WTC11 (cell line): ENCODE measurements at regions not wholly inside any gene's neighbourhood (a gene's known extent, or its start where the extent isn't known, plus 50 kb on each side); places are given as distances from the start of the nearest gene placed in this dataset.
A peak's percentile ranks its signal among the peaks of the same experiment; 100 is the strongest.

ENCODE experiments used
- ATAC-seq: fragments of 200-7000 bp; cut with Tn5 transposase; 2 replicates; pipeline ENCODE4 v1.10.0; 2021; ENCODE audit warnings: mild to moderate bottlenecking, moderate library complexity
- CTCF ChIA-PET: fragments of 300-600 bp; sonication (Branson Sonifier 250); formaldehyde crosslinking; loops from one replicate; lab custom pipeline; 2021; ENCODE audit warnings: antibody characterized with exemption; lab: Charles Lee
- POLR2A ChIA-PET: fragments of 350-600 bp; sonication (Branson Sonifier 250); formaldehyde crosslinking; loops from one replicate; lab custom pipeline; 2021; ENCODE audit warnings: antibody characterized with exemption; lab: Charles Lee
- DNase-seq: peaks from one replicate; pipeline ENCODE4 v3.0.0; 2021; ENCODE audit warnings: low spot score
- H3K27ac Mint-ChIP-seq: 2 replicates; pipeline ENCODE4 v1.8.0; 2021; ENCODE audit warnings: mixed read lengths
- H3K27me3 Mint-ChIP-seq: 2 replicates; pipeline ENCODE4 v1.8.0; 2021; ENCODE audit warnings: low read depth, mild to moderate bottlenecking, moderate library complexity, mixed read lengths
- H3K36me3 Mint-ChIP-seq: 2 replicates; pipeline ENCODE4 v1.8.0; 2021; ENCODE audit warnings: mixed read lengths
- H3K4me1 Mint-ChIP-seq: 2 replicates; pipeline ENCODE4 v1.8.0; 2022; ENCODE audit warnings: mixed read lengths
- H3K4me3 Mint-ChIP-seq: 2 replicates; pipeline ENCODE4 v1.8.0; 2021; ENCODE audit warnings: mild to moderate bottlenecking, moderate library complexity, mixed read lengths
- H3K9me3 Mint-ChIP-seq: 2 replicates; pipeline ENCODE4 v1.8.0; 2021; ENCODE audit warnings: mixed read lengths
- CBFB ChIP-seq: sonication (generic); formaldehyde crosslinking; IDR thresholded peaks from 2 replicates; pipeline ENCODE4 v1.8.1; 2022; ENCODE audit warnings: mild to moderate bottlenecking, low read depth, missing genetic modification reagents
- CREB1 ChIP-seq: sonication (generic); formaldehyde crosslinking; IDR thresholded peaks from 2 replicates; pipeline ENCODE4 v1.8.0; 2023; ENCODE audit warnings: mild to moderate bottlenecking, missing genetic modification reagents
- ESRRA ChIP-seq: sonication (generic); formaldehyde crosslinking; IDR thresholded peaks from 2 replicates; pipeline ENCODE4 v1.8.1; 2022; ENCODE audit warnings: mild to moderate bottlenecking, missing genetic modification reagents, borderline replicate concordance
- FOXP1 ChIP-seq: sonication (generic); formaldehyde crosslinking; IDR thresholded peaks from 2 replicates; pipeline ENCODE4 v1.8.0; 2022; ENCODE audit warnings: missing genetic modification reagents, mild to moderate bottlenecking, moderate library complexity, borderline replicate concordance
- MYBL2 ChIP-seq: sonication (generic); formaldehyde crosslinking; IDR thresholded peaks from 2 replicates; pipeline ENCODE4 v1.8.1; 2023; ENCODE audit warnings: mild to moderate bottlenecking, moderate library complexity, missing genetic modification reagents
- RELA ChIP-seq: sonication (generic); formaldehyde crosslinking; IDR thresholded peaks from 2 replicates; pipeline ENCODE4 v1.8.1; 2022; ENCODE audit warnings: missing genetic modification reagents, mild to moderate bottlenecking, borderline replicate concordance
- SMAD3 ChIP-seq: sonication (generic); formaldehyde crosslinking; IDR thresholded peaks from 2 replicates; pipeline ENCODE4 v1.8.0; 2022; ENCODE audit warnings: missing genetic modification reagents, mild to moderate bottlenecking, borderline replicate concordance
- SMAD4 ChIP-seq: sonication (generic); formaldehyde crosslinking; IDR thresholded peaks from 2 replicates; pipeline ENCODE4 v1.8.0; 2022; ENCODE audit warnings: mild to moderate bottlenecking, missing genetic modification reagents
- TEAD1 ChIP-seq: sonication (generic); formaldehyde crosslinking; IDR thresholded peaks from 2 replicates; pipeline ENCODE4 v1.8.0; 2022; ENCODE audit warnings: mild to moderate bottlenecking, missing genetic modification reagents
- TEAD4 ChIP-seq: sonication (generic); formaldehyde crosslinking; IDR thresholded peaks from 2 replicates; pipeline ENCODE4 v1.8.0; 2022; ENCODE audit warnings: mild to moderate bottlenecking, missing genetic modification reagents
- ZNF121 ChIP-seq: sonication (generic); formaldehyde crosslinking; IDR thresholded peaks from 2 replicates; pipeline ENCODE4 v1.8.0; 2023; ENCODE audit warnings: missing genetic modification reagents
- TF ChIP-seq, protein P1 (sequence below): fragments of 250-450 bp; sonication (Bioruptor Pico); IDR thresholded peaks from 2 replicates; pipeline ENCODE4 v2.1.2; 2022; ENCODE audit warnings: mild to moderate bottlenecking, moderate library complexity
- TF ChIP-seq, protein P2 (sequence below): sonication (generic); formaldehyde crosslinking; IDR thresholded peaks from 2 replicates; pipeline ENCODE4 v1.8.0; 2022; ENCODE audit warnings: mild to moderate bottlenecking, missing genetic modification reagents
- TF ChIP-seq, protein P3 (sequence below): sonication (generic); formaldehyde crosslinking; IDR thresholded peaks from 2 replicates; pipeline ENCODE4 v1.8.1; 2023; ENCODE audit warnings: mild to moderate bottlenecking, missing genetic modification reagents
- TF ChIP-seq, protein P4 (sequence below): sonication (generic); formaldehyde crosslinking; IDR thresholded peaks from 2 replicates; pipeline ENCODE4 v1.8.0; 2022; ENCODE audit warnings: mild to moderate bottlenecking, missing genetic modification reagents
- TF ChIP-seq, protein P5 (sequence below): sonication (generic); formaldehyde crosslinking; IDR thresholded peaks from 2 replicates; pipeline ENCODE4 v1.8.0; 2022; ENCODE audit warnings: mild to moderate bottlenecking, missing genetic modification reagents
- TF ChIP-seq, protein P6 (sequence below): sonication (generic); formaldehyde crosslinking; conservative IDR thresholded peaks from 2 replicates; pipeline ENCODE4 v1.8.1; 2022; ENCODE audit warnings: mild to moderate bottlenecking, missing genetic modification reagents
- TF ChIP-seq, protein P7 (sequence below): sonication (generic); formaldehyde crosslinking; IDR thresholded peaks from 2 replicates; pipeline ENCODE4 v1.8.0; 2023; ENCODE audit warnings: mild to moderate bottlenecking, missing genetic modification reagents
- TF ChIP-seq, protein P8 (sequence below): sonication (generic); formaldehyde crosslinking; IDR thresholded peaks from 2 replicates; pipeline ENCODE4 v1.8.0; 2023; ENCODE audit warnings: missing genetic modification reagents, mild to moderate bottlenecking, borderline replicate concordance

DNA sequence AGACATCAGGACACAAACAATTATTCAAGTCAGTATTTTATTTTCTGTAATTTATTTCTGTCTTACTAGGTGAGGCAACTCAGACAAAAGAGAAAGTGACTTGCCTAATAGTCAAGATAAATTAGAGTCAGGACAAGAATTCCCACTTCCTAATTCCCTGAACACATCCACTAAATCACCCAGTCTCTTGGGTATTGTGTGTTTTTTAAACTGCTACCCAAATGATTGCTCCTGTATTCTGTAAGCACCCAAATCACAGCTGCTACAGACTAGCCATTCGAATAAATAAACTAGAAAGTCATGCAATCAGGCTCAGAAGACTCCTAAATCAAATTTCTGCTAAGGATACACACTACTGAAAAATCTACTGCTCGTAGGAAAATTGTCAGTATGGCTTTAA lies 263.0 kb downstream of the DUSP6 start:
- no peak overlapping the region for H3K4me3 Mint-ChIP-seq
- DNase-seq (no peak), ATAC-seq (no peak)
- TF ChIP-seq RELA (CRISPR knock-in tag) (no peak), ZNF121 (CRISPR knock-in tag) (no peak), ESRRA (CRISPR knock-in tag) (no peak), SMAD4 (CRISPR knock-in tag) (no peak), SMAD3 (no peak), CREB1 (CRISPR knock-in tag) (no peak), FOXP1 (CRISPR knock-in tag) (no peak), TEAD1 (CRISPR knock-in tag) (no peak)
- TF ChIP-seq, protein P1, sequence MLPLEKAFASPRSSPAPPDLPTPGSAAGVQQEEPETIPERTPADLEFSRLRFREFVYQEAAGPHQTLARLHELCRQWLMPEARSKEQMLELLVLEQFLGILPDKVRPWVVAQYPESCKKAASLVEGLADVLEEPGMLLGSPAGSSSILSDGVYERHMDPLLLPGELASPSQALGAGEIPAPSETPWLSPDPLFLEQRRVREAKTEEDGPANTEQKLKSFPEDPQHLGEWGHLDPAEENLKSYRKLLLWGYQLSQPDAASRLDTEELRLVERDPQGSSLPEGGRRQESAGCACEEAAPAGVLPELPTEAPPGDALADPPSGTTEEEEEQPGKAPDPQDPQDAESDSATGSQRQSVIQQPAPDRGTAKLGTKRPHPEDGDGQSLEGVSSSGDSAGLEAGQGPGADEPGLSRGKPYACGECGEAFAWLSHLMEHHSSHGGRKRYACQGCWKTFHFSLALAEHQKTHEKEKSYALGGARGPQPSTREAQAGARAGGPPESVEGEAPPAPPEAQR (CRISPR knock-in tag), result no peak
- TF ChIP-seq, protein P2, sequence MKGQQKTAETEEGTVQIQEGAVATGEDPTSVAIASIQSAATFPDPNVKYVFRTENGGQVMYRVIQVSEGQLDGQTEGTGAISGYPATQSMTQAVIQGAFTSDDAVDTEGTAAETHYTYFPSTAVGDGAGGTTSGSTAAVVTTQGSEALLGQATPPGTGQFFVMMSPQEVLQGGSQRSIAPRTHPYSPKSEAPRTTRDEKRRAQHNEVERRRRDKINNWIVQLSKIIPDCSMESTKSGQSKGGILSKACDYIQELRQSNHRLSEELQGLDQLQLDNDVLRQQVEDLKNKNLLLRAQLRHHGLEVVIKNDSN (CRISPR knock-in tag), result no peak
- TF ChIP-seq, protein P3, sequence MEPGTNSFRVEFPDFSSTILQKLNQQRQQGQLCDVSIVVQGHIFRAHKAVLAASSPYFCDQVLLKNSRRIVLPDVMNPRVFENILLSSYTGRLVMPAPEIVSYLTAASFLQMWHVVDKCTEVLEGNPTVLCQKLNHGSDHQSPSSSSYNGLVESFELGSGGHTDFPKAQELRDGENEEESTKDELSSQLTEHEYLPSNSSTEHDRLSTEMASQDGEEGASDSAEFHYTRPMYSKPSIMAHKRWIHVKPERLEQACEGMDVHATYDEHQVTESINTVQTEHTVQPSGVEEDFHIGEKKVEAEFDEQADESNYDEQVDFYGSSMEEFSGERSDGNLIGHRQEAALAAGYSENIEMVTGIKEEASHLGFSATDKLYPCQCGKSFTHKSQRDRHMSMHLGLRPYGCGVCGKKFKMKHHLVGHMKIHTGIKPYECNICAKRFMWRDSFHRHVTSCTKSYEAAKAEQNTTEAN (CRISPR knock-in tag), result no peak
- TF ChIP-seq, protein P4, sequence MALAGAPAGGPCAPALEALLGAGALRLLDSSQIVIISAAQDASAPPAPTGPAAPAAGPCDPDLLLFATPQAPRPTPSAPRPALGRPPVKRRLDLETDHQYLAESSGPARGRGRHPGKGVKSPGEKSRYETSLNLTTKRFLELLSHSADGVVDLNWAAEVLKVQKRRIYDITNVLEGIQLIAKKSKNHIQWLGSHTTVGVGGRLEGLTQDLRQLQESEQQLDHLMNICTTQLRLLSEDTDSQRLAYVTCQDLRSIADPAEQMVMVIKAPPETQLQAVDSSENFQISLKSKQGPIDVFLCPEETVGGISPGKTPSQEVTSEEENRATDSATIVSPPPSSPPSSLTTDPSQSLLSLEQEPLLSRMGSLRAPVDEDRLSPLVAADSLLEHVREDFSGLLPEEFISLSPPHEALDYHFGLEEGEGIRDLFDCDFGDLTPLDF (CRISPR knock-in tag), result no peak
- TF ChIP-seq, protein P5, sequence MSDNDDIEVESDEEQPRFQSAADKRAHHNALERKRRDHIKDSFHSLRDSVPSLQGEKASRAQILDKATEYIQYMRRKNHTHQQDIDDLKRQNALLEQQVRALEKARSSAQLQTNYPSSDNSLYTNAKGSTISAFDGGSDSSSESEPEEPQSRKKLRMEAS (CRISPR knock-in tag), result no peak
- TF ChIP-seq, protein P6, sequence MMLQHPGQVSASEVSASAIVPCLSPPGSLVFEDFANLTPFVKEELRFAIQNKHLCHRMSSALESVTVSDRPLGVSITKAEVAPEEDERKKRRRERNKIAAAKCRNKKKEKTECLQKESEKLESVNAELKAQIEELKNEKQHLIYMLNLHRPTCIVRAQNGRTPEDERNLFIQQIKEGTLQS, result no peak
- TF ChIP-seq, protein P7, sequence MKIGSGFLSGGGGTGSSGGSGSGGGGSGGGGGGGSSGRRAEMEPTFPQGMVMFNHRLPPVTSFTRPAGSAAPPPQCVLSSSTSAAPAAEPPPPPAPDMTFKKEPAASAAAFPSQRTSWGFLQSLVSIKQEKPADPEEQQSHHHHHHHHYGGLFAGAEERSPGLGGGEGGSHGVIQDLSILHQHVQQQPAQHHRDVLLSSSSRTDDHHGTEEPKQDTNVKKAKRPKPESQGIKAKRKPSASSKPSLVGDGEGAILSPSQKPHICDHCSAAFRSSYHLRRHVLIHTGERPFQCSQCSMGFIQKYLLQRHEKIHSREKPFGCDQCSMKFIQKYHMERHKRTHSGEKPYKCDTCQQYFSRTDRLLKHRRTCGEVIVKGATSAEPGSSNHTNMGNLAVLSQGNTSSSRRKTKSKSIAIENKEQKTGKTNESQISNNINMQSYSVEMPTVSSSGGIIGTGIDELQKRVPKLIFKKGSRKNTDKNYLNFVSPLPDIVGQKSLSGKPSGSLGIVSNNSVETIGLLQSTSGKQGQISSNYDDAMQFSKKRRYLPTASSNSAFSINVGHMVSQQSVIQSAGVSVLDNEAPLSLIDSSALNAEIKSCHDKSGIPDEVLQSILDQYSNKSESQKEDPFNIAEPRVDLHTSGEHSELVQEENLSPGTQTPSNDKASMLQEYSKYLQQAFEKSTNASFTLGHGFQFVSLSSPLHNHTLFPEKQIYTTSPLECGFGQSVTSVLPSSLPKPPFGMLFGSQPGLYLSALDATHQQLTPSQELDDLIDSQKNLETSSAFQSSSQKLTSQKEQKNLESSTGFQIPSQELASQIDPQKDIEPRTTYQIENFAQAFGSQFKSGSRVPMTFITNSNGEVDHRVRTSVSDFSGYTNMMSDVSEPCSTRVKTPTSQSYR (CRISPR knock-in tag), result no peak
- ChIA-PET CTCF (no interaction called here), POLR2A (no interaction called here)
- H3K27me3 Mint-ChIP-seq, result peaks cover 21% of the 10 kb centered on the region
- peaks cover 41% of the 10 kb centered on the region for H3K4me1 Mint-ChIP-seq
- H3K9me3 Mint-ChIP-seq, result peaks cover 37% of the 10 kb centered on the region
- H3K27ac Mint-ChIP-seq, result no peak overlapping the region
- H3K36me3 Mint-ChIP-seq, result peaks cover 40% of the 10 kb centered on the region

DNA sequence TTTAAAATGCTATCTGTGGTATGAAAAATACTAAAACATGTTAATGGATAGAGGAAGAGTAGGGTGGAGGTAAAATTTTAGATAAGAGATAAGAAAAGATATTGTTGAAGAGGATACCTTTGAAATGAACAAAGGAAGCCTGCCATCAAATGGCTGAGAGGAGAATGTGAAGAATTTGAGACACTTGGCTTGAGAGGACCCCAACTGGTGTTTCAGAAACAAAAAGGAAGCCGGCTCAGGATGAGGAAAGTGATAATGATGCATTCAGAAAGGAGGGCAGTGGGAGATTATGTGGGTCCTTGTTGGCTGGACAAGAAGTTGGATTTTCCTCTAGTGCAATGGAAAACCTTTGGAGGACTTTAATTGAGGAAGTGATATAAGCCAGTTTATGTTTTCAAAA lies 264.4 kb downstream of the DUSP6 start:
- Mint-ChIP-seq H3K27ac (peak overlapping the region; percentile 73), H3K9me3 (peaks cover 31% of the 10 kb centered on the region), H3K4me3 (peak overlapping the region; percentile 43), H3K36me3 (peaks cover 33% of the 10 kb centered on the region), H3K27me3 (peaks cover 9% of the 10 kb centered on the region), H3K4me1 (peaks cover 52% of the 10 kb centered on the region)
- ChIA-PET CTCF (interaction anchor here (1.1 kb wide), 1 partner anchor 12 kb away, joined by 3 read pairs; no protein-coding TSS in a partner anchor), POLR2A (interaction anchor here (1.0 kb wide), 1 partner anchor 258 kb away, joined by 3 read pairs; no protein-coding TSS in a partner anchor)
- DNase-seq, result no peak
- peak; percentile 77 for ATAC-seq
- TF ChIP-seq, protein P2 (CRISPR knock-in tag), result no peak
- TF ChIP-seq CBFB (CRISPR knock-in tag) (no peak), MYBL2 (CRISPR knock-in tag) (no peak), TEAD4 (CRISPR knock-in tag) (no peak; the same call in 1 of the 2 replicates)
- TF ChIP-seq, protein P8, sequence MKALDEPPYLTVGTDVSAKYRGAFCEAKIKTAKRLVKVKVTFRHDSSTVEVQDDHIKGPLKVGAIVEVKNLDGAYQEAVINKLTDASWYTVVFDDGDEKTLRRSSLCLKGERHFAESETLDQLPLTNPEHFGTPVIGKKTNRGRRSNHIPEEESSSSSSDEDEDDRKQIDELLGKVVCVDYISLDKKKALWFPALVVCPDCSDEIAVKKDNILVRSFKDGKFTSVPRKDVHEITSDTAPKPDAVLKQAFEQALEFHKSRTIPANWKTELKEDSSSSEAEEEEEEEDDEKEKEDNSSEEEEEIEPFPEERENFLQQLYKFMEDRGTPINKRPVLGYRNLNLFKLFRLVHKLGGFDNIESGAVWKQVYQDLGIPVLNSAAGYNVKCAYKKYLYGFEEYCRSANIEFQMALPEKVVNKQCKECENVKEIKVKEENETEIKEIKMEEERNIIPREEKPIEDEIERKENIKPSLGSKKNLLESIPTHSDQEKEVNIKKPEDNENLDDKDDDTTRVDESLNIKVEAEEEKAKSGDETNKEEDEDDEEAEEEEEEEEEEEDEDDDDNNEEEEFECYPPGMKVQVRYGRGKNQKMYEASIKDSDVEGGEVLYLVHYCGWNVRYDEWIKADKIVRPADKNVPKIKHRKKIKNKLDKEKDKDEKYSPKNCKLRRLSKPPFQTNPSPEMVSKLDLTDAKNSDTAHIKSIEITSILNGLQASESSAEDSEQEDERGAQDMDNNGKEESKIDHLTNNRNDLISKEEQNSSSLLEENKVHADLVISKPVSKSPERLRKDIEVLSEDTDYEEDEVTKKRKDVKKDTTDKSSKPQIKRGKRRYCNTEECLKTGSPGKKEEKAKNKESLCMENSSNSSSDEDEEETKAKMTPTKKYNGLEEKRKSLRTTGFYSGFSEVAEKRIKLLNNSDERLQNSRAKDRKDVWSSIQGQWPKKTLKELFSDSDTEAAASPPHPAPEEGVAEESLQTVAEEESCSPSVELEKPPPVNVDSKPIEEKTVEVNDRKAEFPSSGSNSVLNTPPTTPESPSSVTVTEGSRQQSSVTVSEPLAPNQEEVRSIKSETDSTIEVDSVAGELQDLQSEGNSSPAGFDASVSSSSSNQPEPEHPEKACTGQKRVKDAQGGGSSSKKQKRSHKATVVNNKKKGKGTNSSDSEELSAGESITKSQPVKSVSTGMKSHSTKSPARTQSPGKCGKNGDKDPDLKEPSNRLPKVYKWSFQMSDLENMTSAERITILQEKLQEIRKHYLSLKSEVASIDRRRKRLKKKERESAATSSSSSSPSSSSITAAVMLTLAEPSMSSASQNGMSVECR, result no peak
